Spinal cord (tissue), 10 donors: ENCODE measurements at regions not wholly inside any gene's neighbourhood (a gene's known extent, or its start where the extent isn't known, plus 50 kb on each side); places are given as distances from the start of the nearest gene placed in this dataset. TPM values are rescaled to one million over a fixed set of nuclear protein-coding genes. Genes with fewer than 3 reads are reported as not detected.

Experiments used
- DNase-seq, 6 donors: peaks; one replicate each; pipeline versions ENCODE4 v3.0.0 to v3.0.0-alpha.2; 2013 to 2015; ENCODE audit warnings: low spot score in 6 of 6, low read depth in 4 of 6
- H3K27ac ChIP-seq: one replicate; pipeline ENCODE4 v1.5.1; 2013; ENCODE audit warnings: low read depth, low read length, control low read depth
- H3K27me3 ChIP-seq: one replicate; pipeline ENCODE4 v1.6.1; 2013; ENCODE audit warnings: low read length; ENCODE audit not compliant: control insufficient read depth, insufficient read depth
- H3K36me3 ChIP-seq: one replicate; pipeline ENCODE4 v1.6.1; 2013; ENCODE audit warnings: low read length; ENCODE audit not compliant: control insufficient read depth, insufficient read depth
- H3K4me1 ChIP-seq: one replicate; pipeline ENCODE4 v1.6.1; 2013; ENCODE audit warnings: low read length; ENCODE audit not compliant: control insufficient read depth, insufficient read depth
- H3K4me3 ChIP-seq: one replicate; pipeline ENCODE4 v1.5.1; 2013; ENCODE audit warnings: low read depth, low read length, control low read depth
- H3K9me3 ChIP-seq: one replicate; pipeline ENCODE4 v1.6.1; 2013; ENCODE audit warnings: low read length; ENCODE audit not compliant: control insufficient read depth, insufficient read depth
- WGBS: methylation state at CpG from one replicate; pipeline ENCODE4 v1.1.5; 2013; ENCODE audit warnings: missing lambda C conversion rate; ENCODE audit not compliant: insufficient coverage; 5-methylcytosine and 5-hydroxymethylcytosine counted together
- small RNA-seq: library from RNA; depleted of rRNA; stranded (forward); fragments of <200 nt; gene quantifications from one replicate; pipeline ENCODE3, GENCODE V24; 2014; ENCODE audit warnings: low replicate concordance
- donor health status: healthy.

DNA sequence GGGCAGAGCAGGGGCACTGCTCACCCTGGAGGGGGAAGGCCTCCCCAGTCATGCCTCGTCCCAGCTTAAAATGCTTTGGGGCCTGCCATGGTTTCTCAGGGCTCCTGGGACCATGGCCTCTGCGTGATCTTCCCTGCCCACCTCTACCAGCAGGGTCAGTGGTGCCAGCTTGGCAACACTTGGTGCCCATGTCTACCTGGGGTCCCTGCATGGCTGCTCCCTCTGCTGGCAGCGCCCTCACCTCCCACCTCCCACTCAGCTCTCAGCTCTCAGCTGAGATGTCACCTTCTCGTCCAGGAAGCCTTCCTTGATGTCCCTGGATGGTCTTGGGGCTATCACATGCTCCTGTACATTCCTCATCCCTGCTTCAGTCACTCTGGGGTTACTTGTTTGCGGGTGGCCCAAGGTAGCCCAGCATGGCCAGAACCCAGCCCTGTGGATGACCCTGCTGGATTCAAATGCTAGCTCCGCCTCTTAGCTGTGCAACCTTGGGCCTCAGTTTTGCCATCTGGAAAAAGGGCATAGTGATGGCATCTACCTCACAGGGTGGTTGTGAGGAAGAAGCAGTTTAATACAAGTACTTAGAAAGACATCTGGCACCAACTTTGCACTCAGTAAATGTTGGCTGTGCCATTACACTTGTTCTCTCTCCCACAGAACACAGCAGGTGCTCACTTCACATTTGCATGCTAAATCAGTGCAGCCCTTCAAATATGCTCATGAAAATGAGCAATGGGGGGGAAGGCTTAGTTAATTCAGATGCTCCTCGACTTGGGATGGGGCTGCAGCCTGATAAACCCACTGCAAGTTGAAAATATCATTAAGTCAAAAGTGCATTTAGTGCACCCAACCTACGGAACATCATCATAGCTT lies 53.5 kb upstream of the PTPN1 start:
- DNase-seq = peak in 1 of 6 donors; percentile 11
- no peaks in the 10 kb centered on the region for H3K36me3 ChIP-seq
- peaks cover 15% of the 10 kb centered on the region for H3K4me1 ChIP-seq
- no peak overlapping the region for H3K4me3 ChIP-seq
- H3K27ac ChIP-seq = no peak overlapping the region
- H3K9me3 ChIP-seq = no peaks in the 10 kb centered on the region
- H3K27me3 ChIP-seq = no peaks in the 10 kb centered on the region
- WGBS = 89% methylated on average over 6 of the region's 8 CpGs

- WGBS = 100% methylated on average over 1 of the region's 2 CpGs
- Histone ChIP-seq H3K4me3 (no peak overlapping the region), H3K27ac (no peak overlapping the region), H3K9me3 (no peaks in the 10 kb centered on the region), H3K36me3 (no peaks in the 10 kb centered on the region), H3K27me3 (no peaks in the 10 kb centered on the region), H3K4me1 (peaks cover 19% of the 10 kb centered on the region)
- DNase-seq = no peak
These were observed 50.9 kb upstream of the PTPN1 start for GRCh38 chr20:50459124-50459918.

- no peak overlapping the region for H3K4me3 ChIP-seq
- H3K4me1 ChIP-seq = peaks cover 21% of the 10 kb centered on the region
- no peak for DNase-seq
- no peaks in the 10 kb centered on the region for H3K27me3 ChIP-seq
- WGBS = 87% methylated on average over 6 of the region's 9 CpGs
- no peak overlapping the region for H3K27ac ChIP-seq
- H3K9me3 ChIP-seq = no peaks in the 10 kb centered on the region
- no peaks in the 10 kb centered on the region for H3K36me3 ChIP-seq
These were observed 50.0 kb upstream of the PTPN1 start for GRCh38 chr20:50460115-50460607.

Small RNA genes in the stretch of these regions (small RNA-seq; reads per million reads assigned to genes)
- not detected for gene RN7SL636P
